ENCODE measurements at regions not wholly inside any gene's neighbourhood (a gene's known extent, or its start where the extent isn't known, plus 50 kb on each side); places are given as distances from the start of the nearest gene placed in this dataset.
"Not testable (repeated sequence)": the region's sequence is repeated elsewhere in the genome, so short reads cannot be mapped to it uniquely, and the experiment has no call there.

DNA sequence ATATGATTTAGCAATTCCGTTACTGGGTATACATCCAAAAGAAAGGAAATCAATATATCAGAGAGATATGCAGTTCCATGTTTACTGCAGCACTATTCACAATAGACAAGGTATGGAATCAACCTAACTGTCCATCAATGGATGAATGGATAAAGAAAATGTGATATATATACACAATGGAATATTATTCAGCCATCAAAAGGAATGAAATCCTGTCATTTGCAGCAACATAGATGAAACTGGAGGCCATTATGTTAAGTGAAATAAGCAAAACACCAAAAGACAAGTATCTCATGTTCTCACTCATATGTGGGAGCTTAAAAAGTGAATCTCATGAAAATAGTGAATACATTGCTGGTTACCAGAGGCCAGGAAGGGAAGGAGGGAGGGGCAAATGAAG, 390.8 kb downstream of the ZFHX3 start:
- no peak for DNase-seq

DNA sequence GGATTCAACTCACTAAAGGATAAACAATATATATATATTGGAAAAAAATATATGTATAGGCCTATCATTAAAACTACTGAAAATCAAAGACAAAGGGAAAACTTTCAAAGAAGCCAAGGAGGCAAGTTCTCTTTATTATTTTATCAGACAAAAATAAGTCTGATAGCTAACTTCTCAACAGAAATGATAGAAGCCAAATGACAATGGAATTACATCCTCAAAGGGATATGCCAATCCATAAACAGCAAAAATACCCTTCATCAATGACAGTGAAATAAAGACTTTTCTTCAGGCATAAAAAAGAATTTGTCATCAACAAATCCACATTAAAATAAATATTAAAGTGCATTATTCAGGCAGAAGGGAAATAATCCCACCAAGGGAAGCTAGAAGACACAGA, 393.4 kb downstream of the ZFHX3 start:
- no peak for DNase-seq

GRCh38 chr16:72649254-72649944, 398.5 kb downstream of the ZFHX3 start:
- DNase-seq: no peak

- DNase-seq: no peak
Measured at GRCh38 chr16:72646615-72647014, 401.3 kb downstream of the ZFHX3 start.

- no peak for DNase-seq
Measured at GRCh38 chr16:72645538-72645937, 402.4 kb downstream of the ZFHX3 start.

DNA sequence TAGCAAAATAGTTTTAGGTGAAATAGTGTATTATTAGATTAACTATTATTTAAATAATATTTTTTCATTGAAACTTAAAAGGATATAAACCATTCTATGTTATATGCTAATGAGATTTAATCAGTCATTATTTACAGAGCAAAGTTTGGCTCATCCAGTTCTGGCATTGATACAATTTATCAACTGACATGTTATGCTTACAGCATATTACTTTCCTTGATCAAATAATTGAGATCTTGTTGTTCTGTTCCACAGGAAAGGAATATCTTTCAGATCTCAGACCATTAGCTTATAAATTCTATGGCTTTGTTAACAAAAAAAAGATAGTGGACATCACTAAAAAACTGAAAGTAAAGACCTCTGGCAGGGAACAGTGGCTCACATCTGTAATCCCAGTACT, 403.0 kb downstream of the ZFHX3 start:
- no peak for DNase-seq

GRCh38 chr16:72639494-72639893, 408.4 kb downstream of the ZFHX3 start:
- DNase-seq: no peak

GRCh38 chr16:72637306-72637705, 410.6 kb downstream of the ZFHX3 start:
- DNase-seq: no peak

DNA sequence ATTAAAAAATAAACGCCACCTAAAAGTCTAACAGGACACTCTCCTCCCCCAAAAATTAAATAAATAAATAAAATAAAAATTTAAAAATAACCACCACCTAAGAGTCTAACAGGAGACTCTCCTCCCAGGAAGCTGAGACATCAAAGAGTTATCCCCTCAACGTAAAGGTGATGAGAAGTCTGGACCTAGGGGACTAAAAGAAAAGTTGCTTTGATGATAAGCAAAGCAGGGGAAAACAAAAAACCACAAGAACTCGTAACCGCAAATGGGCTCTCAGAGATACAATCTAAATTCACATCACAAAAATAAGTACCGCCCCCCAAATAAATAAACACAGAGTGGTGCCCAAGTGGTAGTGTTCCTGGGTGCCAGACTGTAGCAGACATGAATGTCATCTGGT, 412.2 kb downstream of the ZFHX3 start:
- no peak for DNase-seq

DNA sequence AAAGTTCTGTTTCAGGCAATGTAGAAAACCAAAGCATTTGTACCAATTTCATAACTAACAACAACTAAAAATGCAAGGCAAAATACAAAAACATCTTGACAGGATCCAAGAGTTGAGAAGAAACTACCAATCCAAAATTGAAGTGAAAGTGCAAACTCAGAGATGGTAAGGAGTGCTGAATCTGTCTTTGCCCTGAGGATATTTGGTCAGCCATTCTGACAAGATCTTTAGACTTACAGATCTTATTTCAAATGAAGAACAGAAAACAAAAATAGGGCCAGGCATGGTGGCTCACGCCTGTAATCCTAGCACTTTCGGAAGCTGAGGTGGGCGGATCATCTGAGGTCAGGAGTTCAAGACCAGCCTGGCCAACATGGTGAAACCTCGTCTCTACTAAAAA, 412.8 kb downstream of the ZFHX3 start:
- DNase-seq: no peak

- DNase-seq: not testable (repeated sequence)
Measured at GRCh38 chr16:72627182-72627896, 420.6 kb downstream of the ZFHX3 start.

- no peak for DNase-seq
Measured at GRCh38 chr16:72626623-72627022, 421.3 kb downstream of the ZFHX3 start.

- no peak for DNase-seq
Measured at GRCh38 chr16:72621651-72622050, 426.3 kb downstream of the ZFHX3 start.

DNA sequence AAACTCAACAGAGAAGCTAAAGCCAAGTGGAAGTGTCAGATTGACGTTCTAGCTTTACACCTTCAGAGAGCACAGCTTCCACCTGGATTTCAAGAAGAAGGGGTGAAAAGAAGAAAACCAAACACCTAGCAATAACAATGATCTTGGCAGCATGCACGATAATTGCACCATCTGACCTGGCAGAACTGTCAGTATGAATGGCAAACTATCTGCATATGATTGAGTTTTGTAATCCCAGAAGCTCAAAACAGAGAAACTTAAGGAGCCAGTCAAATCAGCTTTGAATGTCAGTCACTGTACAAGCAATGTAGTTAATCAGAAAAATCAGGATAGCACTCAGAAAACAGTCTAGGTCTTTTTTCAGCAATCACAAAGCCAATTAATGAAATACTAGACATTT, 427.1 kb downstream of the ZFHX3 start:
- DNase-seq: no peak

DNA sequence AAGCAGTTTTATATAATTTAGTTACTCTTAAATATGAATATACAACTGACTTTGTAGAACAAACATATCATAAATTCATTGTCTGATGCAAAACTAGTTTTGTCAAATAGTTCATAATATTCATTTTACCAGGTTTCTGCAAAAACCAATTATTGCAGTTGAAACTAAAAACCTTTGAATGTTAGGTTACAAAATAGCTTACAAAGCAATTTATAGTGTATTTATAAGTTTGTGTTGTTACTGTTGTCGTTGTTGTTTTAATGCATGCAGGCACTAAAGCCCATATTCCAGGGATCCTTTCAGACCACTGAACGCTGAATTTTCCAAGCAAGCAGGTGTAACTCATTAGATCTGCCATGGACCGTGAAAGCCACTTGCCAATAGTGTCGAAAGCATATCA, 427.6 kb downstream of the ZFHX3 start:
- DNase-seq: no peak

GRCh38 chr16:72615856-72616255, 432.1 kb downstream of the ZFHX3 start:
- DNase-seq: no peak

- DNase-seq: no peak
Measured at GRCh38 chr16:72612718-72613117, 435.2 kb downstream of the ZFHX3 start.

GRCh38 chr16:72612256-72612655, 435.7 kb downstream of the ZFHX3 start:
- no peak for DNase-seq

GRCh38 chr16:72609933-72610332, 438.0 kb upstream of the PMFBP1 start:
- no peak for DNase-seq

- DNase-seq: no peak
Measured at GRCh38 chr16:72609066-72609465, 437.1 kb upstream of the PMFBP1 start.

DNA sequence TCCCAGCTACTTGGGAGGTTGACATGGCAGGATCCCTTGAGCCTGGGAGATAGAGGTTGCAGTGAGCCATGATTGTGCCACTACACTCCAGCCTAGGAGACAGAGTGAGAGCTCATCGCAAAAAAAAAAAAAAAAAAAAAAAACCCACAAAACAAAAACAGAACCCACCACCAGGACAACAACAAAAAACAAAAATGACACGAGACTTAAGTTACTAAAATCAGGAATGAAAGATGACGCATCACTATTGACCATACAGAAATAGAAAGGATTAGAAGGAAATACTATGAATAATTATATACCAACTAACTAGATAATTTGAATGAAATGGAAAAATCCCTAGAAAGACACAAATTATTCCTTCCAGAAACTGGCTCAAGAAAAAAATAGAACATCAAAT, 432.4 kb upstream of the PMFBP1 start:
- no peak for DNase-seq

GRCh38 chr16:72602499-72602898, 430.5 kb upstream of the PMFBP1 start:
- DNase-seq: no peak

- no peak for DNase-seq
Measured at GRCh38 chr16:72598696-72599095, 426.7 kb upstream of the PMFBP1 start.

DNA sequence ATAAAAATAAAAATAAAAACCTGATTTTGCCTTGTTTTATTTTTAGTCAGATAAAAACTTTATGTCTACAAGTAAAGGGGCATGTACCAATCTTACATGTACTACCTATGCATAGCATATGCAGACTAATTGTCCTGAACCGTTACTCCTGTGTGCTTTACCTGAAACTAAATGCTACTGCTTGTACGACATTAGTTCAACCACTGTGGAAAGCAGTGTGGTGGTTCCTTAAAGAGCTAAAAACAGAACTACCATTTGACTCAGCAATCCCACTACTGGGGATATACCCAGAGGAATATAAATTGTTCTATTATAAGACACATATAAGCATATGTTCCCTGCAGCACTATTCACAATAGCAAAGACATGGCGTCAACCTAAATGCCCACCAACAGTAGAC, 426.0 kb upstream of the PMFBP1 start:
- no peak for DNase-seq

- DNase-seq: no peak
Measured at GRCh38 chr16:72596373-72596772, 424.4 kb upstream of the PMFBP1 start.

Data from stimulated activated naive CD4-positive, alpha-beta T cell (primary cell).